ENCODE measurements at regions not wholly inside any gene's neighbourhood (a gene's known extent, or its start where the extent isn't known, plus 50 kb on each side); places are given as distances from the start of the nearest gene placed in this dataset.
"Not testable (repeated sequence)": the region's sequence is repeated elsewhere in the genome, so short reads cannot be mapped to it uniquely, and the experiment has no call there.

DNA sequence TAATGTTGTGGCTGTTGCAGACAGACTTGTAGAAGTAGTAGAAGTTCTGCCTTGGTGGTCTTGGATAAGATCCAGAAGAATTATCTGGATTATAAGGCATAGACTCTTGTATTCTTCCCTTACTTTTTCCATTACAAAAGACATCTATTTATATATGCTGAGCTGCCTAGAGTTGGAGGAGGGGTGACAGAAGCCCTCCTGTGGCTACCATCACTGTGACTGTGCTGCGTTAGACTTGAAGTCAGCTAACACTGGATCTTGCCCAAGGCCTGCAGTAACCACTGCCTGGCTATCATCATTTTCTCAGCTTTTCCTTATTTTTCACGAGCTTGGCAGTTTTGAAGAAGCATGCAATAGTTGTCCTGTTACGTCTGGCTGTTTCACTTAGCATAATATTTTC, 684.8 kb upstream of the BCHE start:
- no peak for DNase-seq (ENCODE audit: low read depth)

DNA sequence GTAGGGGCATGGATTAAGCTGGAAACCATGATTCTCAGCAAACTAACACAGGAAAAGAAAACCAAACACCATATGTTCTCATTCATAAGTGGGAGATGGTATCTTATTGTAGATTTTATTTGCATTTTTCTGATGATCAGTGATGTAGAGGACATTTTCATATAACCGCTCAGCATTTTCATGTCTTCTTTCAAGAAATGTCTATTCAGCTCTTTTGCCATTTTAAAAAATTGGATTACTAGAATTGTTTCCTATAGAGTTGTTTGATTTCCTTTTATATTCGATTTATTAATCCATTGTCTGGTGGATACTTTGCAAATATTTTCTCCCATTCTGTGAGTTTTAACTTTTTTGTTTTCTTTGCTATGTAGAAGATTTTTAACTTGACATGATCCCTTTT, 682.2 kb upstream of the BCHE start:
- DNase-seq (ENCODE audit: low read depth) = no peak

DNA sequence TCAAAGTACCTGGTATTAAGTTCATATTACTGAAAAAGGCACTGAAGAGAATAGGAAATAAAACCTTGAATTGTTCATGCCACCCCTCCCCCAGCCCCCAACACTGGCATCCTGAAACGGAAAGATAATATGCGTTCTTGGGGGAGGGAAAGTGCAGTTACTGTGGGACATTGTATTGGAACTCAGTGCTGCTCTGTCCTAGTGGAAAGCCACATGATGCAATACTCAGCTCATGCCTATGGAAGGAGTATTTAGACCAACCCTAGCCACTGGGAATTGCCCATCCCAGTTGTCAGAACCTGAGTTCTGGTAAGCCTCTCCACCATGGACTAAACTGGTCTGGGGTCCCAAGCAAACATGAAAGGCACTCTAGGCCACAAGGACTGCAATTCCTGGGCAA, 680.8 kb upstream of the BCHE start:
- no peak for DNase-seq (ENCODE audit: low read depth)

DNA sequence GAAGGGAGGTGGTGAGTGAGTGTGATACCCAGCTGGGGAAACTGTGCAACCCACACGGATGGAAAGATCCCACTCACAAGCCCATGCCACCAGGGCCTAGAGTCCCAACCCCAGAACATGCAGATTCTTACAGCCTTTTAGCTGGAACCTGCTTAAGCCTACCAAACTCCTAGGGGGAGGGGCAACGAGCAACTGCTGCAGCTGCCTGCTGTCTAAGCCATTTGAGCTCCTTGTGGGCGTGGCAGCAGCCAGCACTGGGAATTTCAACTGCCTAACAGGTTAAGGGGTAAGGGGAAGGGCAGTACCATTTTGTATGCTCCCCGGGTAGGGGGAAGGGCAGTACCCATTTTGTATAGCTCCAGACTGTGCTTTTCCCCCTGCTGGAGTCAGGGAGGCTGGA, 673.2 kb upstream of the BCHE start:
- DNase-seq (ENCODE audit: low read depth) = no peak

DNA sequence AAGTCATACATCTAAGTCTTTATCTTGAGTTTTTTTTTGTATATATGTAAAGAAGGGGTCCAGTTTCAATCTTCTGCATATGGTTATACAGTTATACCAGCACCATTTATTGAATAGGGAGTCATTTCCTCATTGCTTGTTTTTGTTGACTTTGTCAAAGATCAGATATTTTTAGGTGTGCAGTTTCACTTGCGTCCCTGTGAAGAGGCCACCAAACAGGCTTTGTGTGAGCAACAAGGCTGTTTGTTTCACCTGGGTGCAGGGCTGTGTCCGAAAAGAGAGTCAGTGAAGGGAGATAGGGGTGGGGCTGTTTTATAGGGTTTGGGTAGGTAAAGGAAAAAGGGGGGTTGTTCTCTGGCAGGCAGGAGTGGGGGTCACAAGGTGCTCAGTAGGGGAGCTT, 663.2 kb upstream of the BCHE start:
- DNase-seq (ENCODE audit: low read depth) = not testable (repeated sequence)

DNA sequence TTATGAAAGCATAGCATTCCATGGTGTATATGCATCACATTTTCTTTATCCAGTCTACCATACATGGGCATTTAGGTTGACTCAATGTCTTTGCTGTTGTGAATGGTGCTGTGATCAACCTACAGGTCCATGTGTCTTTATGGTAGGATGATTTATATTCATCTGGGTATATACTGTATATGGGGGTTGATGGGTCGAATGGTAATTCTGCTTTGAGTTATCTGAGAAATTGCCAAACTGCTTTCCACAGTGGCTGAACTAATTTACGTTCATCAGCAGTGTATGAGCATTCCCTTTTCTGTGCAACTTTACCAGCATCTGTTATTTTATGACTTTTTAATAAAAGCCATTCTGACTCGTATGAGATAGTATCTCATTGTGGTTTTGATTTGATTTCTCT, 662.4 kb upstream of the BCHE start:
- DNase-seq (ENCODE audit: low read depth) = no peak

DNA sequence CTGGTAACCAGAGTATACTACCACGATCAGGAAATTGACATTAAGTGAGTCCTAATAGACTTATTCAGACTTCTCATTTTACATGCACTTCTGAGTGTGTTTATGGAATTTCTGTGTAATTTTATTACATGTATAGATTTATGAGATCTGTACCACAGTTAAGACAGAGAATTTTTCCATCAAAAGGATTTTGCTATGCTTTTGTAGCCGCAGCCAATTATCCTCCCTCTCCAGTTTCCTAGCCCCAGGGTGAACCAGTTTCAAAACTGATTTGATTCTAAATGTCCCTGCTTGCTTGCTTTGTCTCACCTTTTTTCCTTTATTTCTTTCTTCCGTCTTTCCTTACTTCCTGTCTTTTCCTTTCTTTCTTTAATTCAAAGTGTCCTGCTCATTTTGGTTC, 661.2 kb upstream of the BCHE start:
- no peak for DNase-seq (ENCODE audit: low read depth)

DNA sequence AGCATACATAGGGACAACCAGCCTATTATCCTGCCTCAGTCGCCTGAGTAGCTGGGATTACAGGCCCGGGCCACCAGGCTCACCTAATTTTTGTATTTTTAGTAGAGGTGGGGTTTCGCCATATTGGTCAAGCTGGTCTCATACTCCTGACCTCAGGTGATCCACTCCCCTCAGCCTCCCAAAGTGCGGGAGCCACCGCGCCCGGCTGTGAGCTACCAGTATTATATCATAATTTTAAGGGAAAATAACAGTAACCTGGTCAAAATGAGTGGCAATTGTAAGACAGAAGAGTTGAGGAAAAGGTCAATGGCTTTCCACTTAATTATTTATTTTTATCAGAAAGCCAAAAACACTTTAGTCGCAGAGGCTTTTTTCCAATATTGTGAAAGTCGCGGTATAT, 652.6 kb upstream of the BCHE start:
- no peak for DNase-seq (ENCODE audit: low read depth)

DNA sequence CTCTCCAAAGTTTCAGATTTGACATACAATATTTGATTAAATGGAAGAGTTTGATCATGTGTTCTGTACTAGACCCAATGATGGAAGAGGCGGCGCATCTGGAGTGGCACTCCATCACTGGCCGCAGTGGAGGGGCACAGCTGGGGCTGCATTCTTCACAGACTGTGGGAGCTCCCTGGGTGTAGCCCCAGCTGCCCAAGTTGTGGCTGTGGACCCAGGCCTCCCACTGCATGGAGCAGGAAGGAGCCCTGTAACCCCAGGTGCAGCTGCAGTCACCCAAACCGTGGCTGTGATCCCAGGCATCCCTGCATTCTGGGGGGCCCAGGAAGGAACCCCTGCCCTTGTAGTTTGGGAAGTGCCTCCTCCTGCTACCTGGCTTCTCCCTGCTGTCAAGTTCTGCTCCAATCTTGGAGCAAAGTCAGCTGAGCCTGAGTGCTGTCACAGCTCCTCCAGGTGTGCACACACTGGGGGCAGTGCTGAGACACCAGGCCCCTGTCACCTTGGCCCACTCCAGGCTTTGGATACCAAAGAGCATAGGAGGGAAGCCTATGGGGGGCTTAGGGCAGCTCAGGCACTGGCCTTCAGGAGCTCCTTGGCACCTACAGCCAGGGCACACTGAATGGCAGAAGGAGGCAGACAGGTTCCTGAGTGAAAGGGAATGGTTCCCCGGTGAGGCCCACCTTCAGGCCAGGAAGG, 651.9 kb upstream of the BCHE start:
- DNase-seq (ENCODE audit: low read depth) = no peak

DNA sequence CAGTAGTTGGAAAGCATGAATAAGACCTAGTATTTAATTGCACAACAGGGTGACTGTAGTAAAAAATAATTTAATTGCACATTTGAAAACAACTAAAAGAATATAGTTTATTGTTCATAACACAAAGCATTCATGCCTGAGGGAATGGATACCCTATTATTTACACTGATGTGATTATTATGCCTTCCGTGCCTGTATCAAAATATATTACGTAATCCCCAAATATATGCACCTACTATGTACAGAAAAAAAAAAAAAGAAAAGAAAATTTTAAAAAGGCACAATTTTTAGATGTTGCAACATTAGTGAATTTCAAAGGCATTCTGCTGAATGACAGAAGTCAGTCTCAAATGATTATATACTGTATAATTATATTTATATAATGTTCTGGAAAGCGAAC, 647.2 kb upstream of the BCHE start:
- no peak for DNase-seq (ENCODE audit: low read depth)

DNA sequence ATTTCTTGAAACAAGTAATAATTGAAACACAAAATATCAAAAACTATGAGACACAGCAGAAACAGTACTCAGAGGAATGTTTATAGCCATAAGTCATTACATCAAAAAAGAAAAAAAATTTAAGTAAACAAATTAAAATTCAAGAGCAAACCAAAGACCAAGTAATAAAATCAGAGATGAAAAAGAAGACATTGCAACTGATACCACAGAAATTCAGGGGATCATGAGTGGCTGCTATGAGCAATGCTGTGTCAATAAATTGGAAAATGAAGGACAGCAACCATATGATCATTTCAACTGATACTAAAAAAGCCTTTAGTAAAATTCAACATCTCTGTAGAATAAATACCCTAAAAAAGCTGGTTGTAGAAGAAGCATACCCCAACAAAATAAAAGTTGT, 644.1 kb upstream of the BCHE start:
- no peak for DNase-seq (ENCODE audit: low read depth)

DNA sequence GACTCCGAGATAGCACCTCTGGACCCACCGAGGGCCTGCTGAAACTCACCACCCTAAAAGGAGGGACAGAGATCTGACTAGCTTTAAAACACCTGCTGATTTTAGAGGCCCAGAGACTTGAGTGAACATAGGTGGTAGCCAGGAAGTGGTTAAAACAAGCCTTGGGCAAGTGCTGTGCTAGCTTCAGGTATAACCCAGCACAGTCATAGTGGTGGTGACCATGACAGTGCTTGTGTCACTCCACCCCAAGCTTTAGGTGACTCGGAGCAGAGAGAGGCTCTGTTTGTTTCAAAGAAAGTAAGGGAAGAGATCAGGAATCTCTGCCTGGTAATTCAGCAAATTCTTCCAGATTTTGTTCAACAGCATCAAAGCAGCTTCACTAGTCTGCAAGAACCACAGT, 641.1 kb upstream of the BCHE start:
- DNase-seq (ENCODE audit: low read depth) = no peak

DNA sequence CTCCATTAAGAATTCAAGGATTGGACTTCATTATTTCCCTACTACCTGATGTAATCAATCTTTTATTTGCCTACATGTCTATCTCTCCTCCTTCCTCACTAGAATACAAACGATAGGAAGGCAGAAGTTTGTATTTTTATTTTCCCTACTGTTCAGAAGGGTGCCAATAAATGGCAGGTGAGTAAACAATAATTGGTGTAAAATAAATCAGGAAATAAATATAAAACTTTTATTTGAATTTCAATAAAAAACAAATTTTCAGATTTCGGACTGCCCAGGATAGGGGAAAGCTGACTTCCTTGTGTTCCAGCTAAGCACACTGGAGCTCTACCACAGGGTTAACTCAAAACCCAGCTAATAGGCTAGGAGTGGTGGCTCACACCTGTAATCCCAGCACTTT, 636.3 kb upstream of the BCHE start:
- no peak for DNase-seq (ENCODE audit: low read depth)

DNA sequence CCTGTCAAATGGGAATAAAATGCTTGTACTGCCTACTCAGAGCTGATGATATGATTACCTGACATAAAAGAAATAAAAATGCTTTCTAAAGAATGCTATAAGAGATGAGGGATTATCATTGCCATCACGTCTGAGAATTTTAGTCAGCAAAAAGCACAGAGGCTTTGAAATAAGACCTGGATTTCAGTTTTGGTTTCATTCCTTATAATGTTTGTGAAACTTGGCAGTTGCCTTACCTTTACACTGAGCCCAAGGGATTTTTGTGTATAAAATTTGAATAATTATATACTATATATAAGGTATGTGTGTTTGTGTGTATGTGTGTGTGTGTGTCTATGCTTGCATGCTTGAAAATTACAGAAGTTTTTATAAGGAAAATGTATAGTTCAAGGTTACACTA, 634.8 kb upstream of the BCHE start:
- DNase-seq (ENCODE audit: low read depth) = no peak

DNA sequence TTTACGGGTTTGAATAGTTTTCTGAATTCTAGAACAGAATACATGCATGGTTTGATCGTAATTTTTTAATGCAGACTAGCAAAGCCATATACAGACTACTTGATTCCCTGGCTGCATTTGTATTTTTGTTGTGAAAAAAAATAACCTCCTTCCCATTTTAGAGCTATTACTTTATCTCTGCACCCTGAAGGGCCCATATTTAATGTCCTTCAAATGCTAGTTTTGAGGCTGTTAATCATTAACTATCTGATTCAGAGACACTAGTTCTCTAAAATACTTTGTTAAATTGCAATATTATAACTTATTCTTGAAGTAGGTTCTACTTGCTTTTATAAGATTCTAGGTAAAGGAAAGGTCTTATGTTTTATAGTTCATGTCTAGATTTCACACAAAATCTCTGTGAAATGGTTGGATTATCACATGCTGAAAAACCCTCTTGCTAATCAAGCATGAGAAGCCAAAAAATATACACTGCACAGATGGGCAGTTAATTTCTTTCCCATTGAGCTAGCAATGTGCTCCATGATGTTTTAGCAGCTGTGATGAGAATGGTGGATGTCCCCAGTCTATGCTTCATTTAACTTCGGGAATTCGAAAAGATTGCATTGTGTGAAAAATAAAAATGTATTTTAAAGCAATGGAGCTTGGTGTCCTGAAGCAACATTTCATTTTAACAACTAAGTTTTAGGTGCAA, 634.0 kb upstream of the BCHE start:
- DNase-seq (ENCODE audit: low read depth) = no peak

DNA sequence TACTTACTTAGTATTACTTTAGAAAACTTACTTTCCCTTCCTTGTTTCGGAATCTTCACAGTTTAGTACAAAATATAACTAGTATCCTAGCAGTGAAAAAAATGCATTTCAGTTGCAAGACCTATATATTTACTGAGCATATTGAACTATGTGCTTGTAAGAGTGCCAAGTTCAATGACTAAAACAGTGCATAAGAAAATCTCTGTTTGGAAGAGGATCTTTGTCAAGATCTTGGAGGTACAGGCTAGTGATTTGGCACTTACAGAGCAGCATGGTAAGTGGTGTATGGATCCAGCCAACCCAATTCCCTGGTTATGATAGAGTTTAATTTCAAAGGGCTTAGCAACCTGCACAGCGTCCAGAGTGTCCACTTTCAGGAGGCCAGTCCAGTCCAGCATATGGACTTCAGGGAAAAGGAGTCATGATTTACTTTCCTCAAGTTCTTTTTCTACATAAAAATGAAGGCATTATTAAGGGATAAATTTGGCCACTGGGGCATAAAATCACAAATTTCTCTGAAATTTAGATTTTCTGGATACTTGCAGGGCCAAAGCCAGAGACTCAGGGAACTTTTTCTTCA, 625.8 kb upstream of the BCHE start:
- DNase-seq (ENCODE audit: low read depth) = no peak

DNA sequence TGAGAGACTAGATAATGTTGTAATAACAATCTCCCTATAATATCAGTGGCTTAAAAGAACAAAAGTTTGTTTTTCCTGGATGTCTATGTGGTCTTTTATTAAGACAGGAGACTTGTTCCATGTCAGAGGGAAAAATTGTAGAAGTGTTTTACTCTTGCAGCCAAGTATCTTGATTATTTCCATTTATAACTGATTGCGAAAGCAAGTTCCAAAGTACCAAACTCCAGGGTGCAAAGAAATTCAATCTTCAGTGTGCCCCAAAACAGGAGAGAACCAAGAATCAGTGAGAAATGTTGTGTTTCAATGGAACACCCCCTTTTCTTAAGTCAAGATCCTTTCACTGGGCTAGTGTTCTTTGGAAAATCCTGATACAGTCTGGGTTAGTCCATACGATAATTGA, 624.4 kb upstream of the BCHE start:
- no peak for DNase-seq (ENCODE audit: low read depth)

DNA sequence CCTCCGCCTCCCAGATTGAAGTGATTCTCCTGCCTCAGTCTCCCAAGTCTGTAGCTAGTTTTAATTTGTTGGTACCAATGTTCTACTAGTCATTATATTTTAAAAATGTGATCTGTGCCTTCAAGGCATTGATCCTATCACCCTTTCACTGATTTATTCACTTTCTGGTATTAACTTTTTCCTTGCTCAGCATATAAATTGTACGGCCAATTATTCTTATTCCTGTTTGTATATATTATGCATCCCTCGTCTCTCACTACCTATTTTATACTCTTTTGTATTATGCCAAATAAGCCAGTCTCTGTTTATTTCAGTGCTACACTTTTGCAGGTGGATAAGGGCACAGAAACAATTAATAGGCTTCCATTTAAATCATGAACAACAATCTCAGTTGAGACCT, 620.2 kb upstream of the BCHE start:
- DNase-seq (ENCODE audit: low read depth) = no peak

DNA sequence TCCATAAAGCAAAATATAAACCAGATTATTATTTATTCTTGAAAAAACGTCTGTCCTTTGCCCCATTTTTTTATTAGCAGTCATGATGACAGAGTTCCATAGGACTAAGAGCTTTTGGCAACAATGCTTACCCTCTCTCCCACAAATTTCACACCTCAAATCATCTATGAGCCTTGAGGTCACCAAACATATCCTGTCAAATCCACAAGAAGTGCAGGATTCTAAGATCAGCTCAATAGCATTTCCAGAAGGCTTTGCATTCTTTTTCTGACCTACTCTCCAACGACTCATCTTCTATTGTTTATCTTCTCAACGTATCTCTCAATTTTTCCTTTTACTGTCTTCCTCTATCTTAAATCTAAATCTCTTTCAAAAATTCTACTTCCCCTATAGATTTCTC, 619.1 kb upstream of the BCHE start:
- no peak for DNase-seq (ENCODE audit: low read depth)

DNA sequence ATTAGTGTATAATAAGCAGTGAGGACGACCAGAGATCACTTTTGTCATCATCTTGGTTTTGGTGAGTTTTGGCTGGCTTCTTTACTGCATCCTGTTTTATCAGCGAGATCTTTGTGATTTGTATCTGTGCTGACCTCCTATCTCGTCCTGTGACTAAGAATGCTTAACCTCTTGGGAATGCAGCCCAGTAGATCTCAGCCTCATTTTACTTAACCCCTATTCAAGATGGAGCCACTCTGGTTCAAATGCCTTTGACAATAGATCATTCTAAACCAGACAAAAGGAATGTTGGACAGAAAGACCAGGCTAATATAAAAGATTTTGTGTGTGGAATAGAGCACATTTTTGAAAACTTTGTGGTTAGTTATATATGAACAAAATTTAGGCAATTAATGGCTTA, 618.5 kb upstream of the BCHE start:
- peak; percentile 55 for DNase-seq (ENCODE audit: low read depth)

DNA sequence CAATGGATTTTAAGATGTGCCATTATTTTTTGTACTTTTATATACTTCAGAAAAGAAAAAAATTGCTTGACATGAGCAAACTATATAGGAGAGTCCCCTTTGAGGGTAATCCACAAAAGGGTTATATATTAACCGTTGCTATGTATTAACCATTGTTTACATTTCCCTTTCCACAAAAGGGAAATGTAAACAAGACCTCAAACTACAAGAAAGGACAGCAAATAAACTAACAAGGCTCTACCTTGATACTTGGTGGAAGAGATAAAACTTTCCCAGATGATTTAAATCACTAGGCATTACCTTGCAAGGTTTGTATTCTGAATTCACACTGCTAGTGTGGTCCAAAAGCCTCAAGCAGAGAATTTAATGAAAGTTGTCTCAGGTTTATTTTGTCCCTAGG, 616.3 kb upstream of the BCHE start:
- no peak for DNase-seq (ENCODE audit: low read depth)

DNA sequence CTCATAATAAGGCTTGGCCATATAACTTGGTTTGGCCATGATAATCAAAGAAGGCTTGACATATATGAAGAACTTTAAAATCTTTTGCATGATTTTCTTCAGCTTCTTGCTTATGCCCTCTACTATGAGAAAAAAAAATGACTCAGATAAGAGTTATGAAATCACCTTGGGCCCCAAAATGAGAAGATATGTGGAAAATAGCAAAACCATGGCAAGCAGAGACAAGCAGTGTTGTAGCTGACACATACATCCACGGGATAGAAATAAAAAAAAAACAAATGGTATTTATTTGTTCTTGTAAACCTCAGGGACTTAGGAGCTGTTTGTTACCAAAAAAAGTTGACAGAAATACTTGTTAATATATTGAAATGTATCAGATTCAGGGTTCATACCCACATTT, 614.8 kb upstream of the BCHE start:
- DNase-seq (ENCODE audit: low read depth) = no peak

DNA sequence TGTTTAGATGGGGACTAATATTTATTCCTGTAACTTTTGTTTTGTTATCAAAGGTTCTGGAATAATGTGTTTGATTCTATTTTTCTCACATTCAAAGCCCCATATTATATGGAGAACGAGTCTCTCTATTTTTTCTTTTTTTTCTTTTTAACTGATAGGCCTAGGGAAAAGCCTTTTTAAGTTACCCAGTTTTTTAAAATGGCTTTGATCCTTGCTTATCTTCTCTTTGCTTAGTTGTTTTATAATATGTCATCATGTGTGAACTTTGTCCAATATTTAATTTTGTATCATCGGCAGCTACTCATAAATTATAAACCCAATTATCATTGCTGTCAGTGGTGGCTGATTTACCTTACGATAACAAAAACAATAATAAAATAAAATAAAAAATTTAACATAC, 610.3 kb upstream of the BCHE start:
- DNase-seq (ENCODE audit: low read depth) = no peak

DNA sequence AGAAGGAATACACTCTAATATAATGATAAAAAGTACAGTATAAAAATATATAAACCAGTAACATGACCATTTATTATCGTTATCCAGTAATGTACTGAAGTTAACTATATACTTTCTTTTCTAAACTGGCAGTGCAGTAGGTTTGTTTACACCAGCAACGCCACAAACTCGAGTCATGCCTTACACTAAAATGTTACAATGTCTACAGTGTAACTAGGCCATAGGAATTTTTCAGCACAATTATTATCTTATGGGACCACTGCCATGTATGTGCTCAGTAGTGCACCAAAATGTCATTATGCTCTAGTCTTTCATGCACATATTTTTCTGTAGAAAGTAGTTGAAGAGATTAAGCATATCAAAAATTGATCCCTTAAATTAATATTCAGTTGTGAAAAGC, 609.8 kb upstream of the BCHE start:
- no peak for DNase-seq (ENCODE audit: low read depth)

Data from non-pigmented ciliary epithelial cell (primary cell).